Thyroid gland (tissue), 4 donors: ENCODE measurements at regions not wholly inside any gene's neighbourhood (a gene's known extent, or its start where the extent isn't known, plus 50 kb on each side); places are given as distances from the start of the nearest gene placed in this dataset.

Experiments
- CTCF ChIP-seq, 6 experiments: fragments of 200-600 bp in 3 of 6; fragments of 450-650 bp in 3 of 6; sonication (generic) in 3 of 6; IDR thresholded peaks; one replicate each; pipeline ENCODE4 v1.5.1; 2016 to 2019; ENCODE audit warnings: antibody characterized with exemption in 6 of 6, mild to moderate bottlenecking in 2 of 6, inconsistent platforms in 1 of 6, moderate library complexity in 1 of 6
- POLR2A ChIP-seq, 2 donors: fragments of 450-650 bp; IDR thresholded peaks; one replicate each; pipeline ENCODE4 v1.6.1; 2017; ENCODE audit warnings: antibody characterized with exemption in 2 of 2, mild to moderate bottlenecking in 2 of 2, moderate library complexity in 1 of 2

- TF ChIP-seq POLR2A (IDR thresholded peaks at IDR 0.05): no peak
- TF ChIP-seq CTCF (IDR thresholded peaks at IDR 0.05): no peak
Observed at GRCh38 chr5:33324667-33325307, 116.0 kb upstream of the TARS1 start.
